ENCODE measurements at regions not wholly inside any gene's neighbourhood (a gene's known extent, or its start where the extent isn't known, plus 50 kb on each side); places are given as distances from the start of the nearest gene placed in this dataset.

- no peak for TF ChIP-seq TAF1 (IDR thresholded peaks at IDR 0.05; ENCODE audit: borderline replicate concordance, low read depth, low read length)
- TF ChIP-seq POLR2A (IDR thresholded peaks at IDR 0.05; ENCODE audit: low read depth, low read length), result no peak
Observed at GRCh38 chr1:163632269-163632668, 310.5 kb downstream of the NUF2 start.

Measured in GM12892 (cell line).